GM12878 (cell line): ENCODE measurements at regions not wholly inside any gene's neighbourhood (a gene's known extent, or its start where the extent isn't known, plus 50 kb on each side); places are given as distances from the start of the nearest gene placed in this dataset.

Source experiments
- ATAC-seq: fragments of 200-7000 bp; cut with Tn5 transposase; 3 replicates; pipeline ENCODE4 v1.9.1; 2020; ENCODE audit warnings: mild to moderate bottlenecking, moderate library complexity
- BruUV-seq: library from RNA; stranded (reverse); fragments of 400-500 nt; replicated peaks from 2 replicates; lab custom pipeline; 2021; lab: Mats Ljungman, UMichigan
- CTCF ChIA-PET: fragments of 300-600 bp; sonication (Branson Sonifier 250); formaldehyde crosslinking; extraction: SDS; loops from one replicate; lab custom pipeline; 2021; ENCODE audit warnings: inconsistent platforms; lab: Yijun Ruan, JAX
- POLR2A ChIA-PET: fragments of 350-600 bp; formaldehyde crosslinking; extraction: SDS; loops from one replicate; lab custom pipeline; 2021; ENCODE audit warnings: inconsistent platforms; lab: Charles Lee
- RAD21 ChIA-PET: fragments of 300-600 bp; sonication (Branson Sonifier 250); formaldehyde crosslinking; loops from one replicate; lab custom pipeline; 2023; ENCODE audit warnings: antibody characterized with exemption; ENCODE audit not compliant: unreplicated experiment; lab: Charles Lee
- SMC1A ChIA-PET: fragments of 300-600 bp; sonication (Branson Sonifier 250); formaldehyde crosslinking; loops from one replicate; lab custom pipeline; 2023; ENCODE audit not compliant: unreplicated experiment, uncharacterized antibody; lab: Charles Lee
- DNase-seq: peaks from one replicate; pipeline ENCODE4 v3.0.0-alpha.2; 2011; ENCODE audit warnings: low read depth, low spot score
- FAIRE-seq: peaks from 3 replicates; lab custom pipeline; 2011; peaks lifted over from hg19 to GRCh38; lab: Jason Lieb, UNC
- H2AFZ ChIP-seq: 2 replicates; pipeline ENCODE4 v1.6.0; 2011; ENCODE audit warnings: low read depth, low read length, control low read depth; ENCODE audit not compliant: control insufficient read depth
- H3K27ac ChIP-seq: 2 replicates; pipeline ENCODE4 v1.5.1; 2011; ENCODE audit warnings: control low read depth; ENCODE audit not compliant: control insufficient read depth, insufficient read depth
- H3K27me3 ChIP-seq, 2 experiments: replicated peaks in 1 of 2; 2 replicates each; pipeline versions ENCODE4 v1.6.0 to v1.6.1; 2011; ENCODE audit warnings: low read length in 1 of 2; ENCODE audit not compliant: control insufficient read depth in 2 of 2, insufficient read depth in 2 of 2
- H3K36me3 ChIP-seq, 2 experiments: 2 replicates each; pipeline ENCODE4 v1.5.1; 2011; ENCODE audit warnings: low read length in 1 of 2; ENCODE audit not compliant: control insufficient read depth in 2 of 2, insufficient read depth in 2 of 2
- H3K4me1 ChIP-seq: 2 replicates; pipeline ENCODE4 v1.6.1; 2011; ENCODE audit warnings: mild to moderate bottlenecking, low read length, moderate library complexity, mixed read lengths; ENCODE audit not compliant: control insufficient read depth, insufficient read depth
- H3K4me2 ChIP-seq: 2 replicates; pipeline ENCODE4 v1.6.0; 2011; ENCODE audit warnings: control low read depth; ENCODE audit not compliant: control insufficient read depth, insufficient read depth
- H3K4me3 ChIP-seq: fragments of 200-600 bp; sonication (generic); 2 replicates; pipeline ENCODE4 v1.5.1; 2016
- H3K79me2 ChIP-seq: 2 replicates; pipeline ENCODE4 v1.6.0; 2011; ENCODE audit warnings: low read length; ENCODE audit not compliant: control insufficient read depth, insufficient read depth
- H3K9ac ChIP-seq: 2 replicates; pipeline ENCODE4 v1.8.0; 2011; ENCODE audit warnings: low read length, control low read depth, mixed read lengths; ENCODE audit not compliant: control insufficient read depth, insufficient read depth
- H3K9me3 ChIP-seq: replicated peaks from 3 replicates; pipeline ENCODE4 v1.5.1; 2011; ENCODE audit warnings: mild to moderate bottlenecking, low read length; ENCODE audit not compliant: control insufficient read depth, insufficient read depth
- H4K20me1 ChIP-seq: 2 replicates; pipeline ENCODE4 v1.6.0; 2011; ENCODE audit not compliant: control insufficient read depth, insufficient read depth
- CBX3 ChIP-seq: fragments of 200-600 bp; sonication (generic); IDR thresholded peaks from 2 replicates; pipeline ENCODE4 v1.6.1; 2016; ENCODE audit warnings: low read depth, borderline replicate concordance
- CHD1 ChIP-seq: IDR thresholded peaks from 2 replicates; pipeline ENCODE4 v1.6.1; 2012; ENCODE audit warnings: low read depth, low read length, improper control_type of control experiment
- EED ChIP-seq: sonication (generic); IDR thresholded peaks from 2 replicates; pipeline ENCODE4 v1.6.1; 2016; ENCODE audit warnings: antibody characterized with exemption, low read depth
- NR2F1 ChIP-seq: fragments of 450-650 bp; conservative IDR thresholded peaks from 2 replicates; pipeline ENCODE4 v1.6.1; 2017; ENCODE audit warnings: mild to moderate bottlenecking
- PAX5 ChIP-seq: IDR thresholded peaks from 2 replicates; pipeline ENCODE4 v1.6.1; 2011; ENCODE audit warnings: low read depth, low read length, borderline replicate concordance
- POLR2AphosphoS2 ChIP-seq: IDR thresholded peaks from 2 replicates; pipeline ENCODE4 v1.6.1; 2011; ENCODE audit warnings: low read depth, mild to moderate bottlenecking, low read length, improper control_type of control experiment, moderate library complexity
- SUZ12 ChIP-seq: fragments of 200-600 bp; sonication (generic); IDR thresholded peaks from one replicate; pipeline ENCODE4 v1.6.1; 2018; ENCODE audit warnings: antibody characterized with exemption, mild to moderate bottlenecking; ENCODE audit not compliant: unreplicated experiment
- WRNIP1 ChIP-seq: IDR thresholded peaks from 2 replicates; pipeline ENCODE4 v1.6.1; 2011; ENCODE audit warnings: low read depth, low read length, improper control_type of control experiment, borderline replicate concordance
- WGBS: methylation state at CpG from one replicate; pipeline ENCODE4 v1.1.6; 2016; ENCODE audit warnings: low lambda C conversion rate; ENCODE audit not compliant: insufficient replicate concordance, insufficient coverage; ENCODE audit errors: missing lambda C conversion rate; 5-methylcytosine and 5-hydroxymethylcytosine counted together
- in situ Hi-C: fragments of 300-500 bp; cut with MboI; formaldehyde crosslinking; loops from 9 replicates; pipeline ENCODE4 v1.14.3; 2018; ENCODE audit warnings: mixed read lengths
- intact Hi-C: fragments of 100-400 bp; cut with micrococcal nuclease; formaldehyde crosslinking; loops from one replicate; pipeline ENCODE4 v1.14.2; 2022; ENCODE audit not compliant: unreplicated experiment
- TF ChIP-seq, protein P1 (sequence below): fragments of 450-650 bp; IDR thresholded peaks from 2 replicates; pipeline ENCODE4 v1.6.1; 2014; ENCODE audit warnings: mild to moderate bottlenecking
- TF ChIP-seq, protein P2 (sequence below): fragments of 450-650 bp; IDR thresholded peaks from 2 replicates; pipeline ENCODE4 v1.6.1; 2017; ENCODE audit warnings: low read depth, mild to moderate bottlenecking, moderate library complexity
- TF ChIP-seq, protein P3 (sequence below): IDR thresholded peaks from 2 replicates; pipeline ENCODE4 v1.6.1; 2012; ENCODE audit warnings: low read depth, low read length, improper control_type of control experiment
- TF ChIP-seq, protein P4 (sequence below): fragments of 450-650 bp; IDR thresholded peaks from 2 replicates; pipeline ENCODE4 v1.6.1; 2018; ENCODE audit warnings: borderline replicate concordance, mild to moderate bottlenecking; ENCODE audit not compliant: partially characterized antibody
- TF ChIP-seq, protein P5 (sequence below): fragments of 450-650 bp; IDR thresholded peaks from 2 replicates; pipeline ENCODE4 v1.6.1; 2017; ENCODE audit warnings: antibody characterized with exemption, mild to moderate bottlenecking, moderate library complexity

DNA sequence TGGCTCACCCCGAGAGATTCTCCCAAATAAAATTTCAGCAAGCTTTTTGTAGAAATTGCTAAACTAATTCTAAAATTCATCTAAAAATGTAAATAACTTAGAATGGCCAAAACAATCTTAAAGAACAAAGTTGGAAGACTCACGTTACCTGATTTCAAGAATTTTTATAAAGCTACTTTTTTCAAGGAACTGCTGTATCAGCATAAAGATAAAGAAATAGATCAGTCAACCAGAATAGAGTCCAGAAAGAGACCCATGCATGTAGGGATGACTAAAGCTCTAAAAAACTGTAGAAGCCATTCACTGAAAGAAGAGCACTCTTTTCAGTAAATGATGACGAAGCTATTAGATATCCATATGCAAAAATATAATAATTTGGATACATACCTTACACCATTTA, 652.1 kb downstream of the TBC1D32 start (continued):
- TF ChIP-seq, protein P1, sequence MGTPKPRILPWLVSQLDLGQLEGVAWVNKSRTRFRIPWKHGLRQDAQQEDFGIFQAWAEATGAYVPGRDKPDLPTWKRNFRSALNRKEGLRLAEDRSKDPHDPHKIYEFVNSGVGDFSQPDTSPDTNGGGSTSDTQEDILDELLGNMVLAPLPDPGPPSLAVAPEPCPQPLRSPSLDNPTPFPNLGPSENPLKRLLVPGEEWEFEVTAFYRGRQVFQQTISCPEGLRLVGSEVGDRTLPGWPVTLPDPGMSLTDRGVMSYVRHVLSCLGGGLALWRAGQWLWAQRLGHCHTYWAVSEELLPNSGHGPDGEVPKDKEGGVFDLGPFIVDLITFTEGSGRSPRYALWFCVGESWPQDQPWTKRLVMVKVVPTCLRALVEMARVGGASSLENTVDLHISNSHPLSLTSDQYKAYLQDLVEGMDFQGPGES, result no peak
- TF ChIP-seq POLR2AphosphoS2, result no peak
- TF ChIP-seq EED, result no peak
- TF ChIP-seq, all 136 proteins: peak for 0

DNA sequence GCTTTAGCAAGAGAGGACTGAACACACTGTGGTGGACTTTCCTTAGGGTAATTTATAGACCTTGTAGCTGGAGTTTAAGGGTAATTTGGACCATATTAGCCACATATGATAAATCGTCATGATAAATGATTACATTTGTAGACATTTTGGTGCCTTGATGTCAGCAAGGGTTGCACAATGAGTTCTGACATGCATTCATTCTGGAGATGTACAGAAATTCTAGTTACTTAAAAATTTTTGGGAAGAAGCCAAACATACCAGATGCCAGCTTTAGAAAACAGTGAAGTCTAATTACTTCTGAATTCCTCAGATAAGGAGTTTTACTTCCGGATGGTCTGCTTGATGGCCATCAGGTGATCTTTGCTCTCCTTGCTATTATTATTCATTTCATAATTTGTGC, 653.1 kb downstream of the TBC1D32 start:
- Histone ChIP-seq H3K9me3 (no peaks in the 10 kb centered on the region), H3K27me3 (no peaks in the 10 kb centered on the region; a peak in 1 of 4 replicates), H3K4me2 (no peak overlapping the region), H2AFZ (no peak overlapping the region), H3K4me3 (no peak overlapping the region), H3K4me1 (no peaks in the 10 kb centered on the region), H3K9ac (no peak overlapping the region), H3K36me3 (no peaks in the 10 kb centered on the region), H3K27ac (no peak overlapping the region), H4K20me1 (no peaks in the 10 kb centered on the region), H3K79me2 (no peaks in the 10 kb centered on the region)
- ChIA-PET RAD21 (no interaction called here), POLR2A (no interaction called here), CTCF (no interaction called here), SMC1A (interaction anchor here (1.1 kb wide), 1 partner anchor 11 kb away, joined by 3 read pairs; no protein-coding TSS in a partner anchor)
- in situ Hi-C loops (no loop called here), intact Hi-C loops (no loop called here)
- no peak for ATAC-seq
- no peak for FAIRE-seq
- no peak for DNase-seq
- no TSS peak for BruUV-seq
- 44% methylated on average over 2 of the region's 2 CpGs for WGBS
- TF ChIP-seq, protein P2, sequence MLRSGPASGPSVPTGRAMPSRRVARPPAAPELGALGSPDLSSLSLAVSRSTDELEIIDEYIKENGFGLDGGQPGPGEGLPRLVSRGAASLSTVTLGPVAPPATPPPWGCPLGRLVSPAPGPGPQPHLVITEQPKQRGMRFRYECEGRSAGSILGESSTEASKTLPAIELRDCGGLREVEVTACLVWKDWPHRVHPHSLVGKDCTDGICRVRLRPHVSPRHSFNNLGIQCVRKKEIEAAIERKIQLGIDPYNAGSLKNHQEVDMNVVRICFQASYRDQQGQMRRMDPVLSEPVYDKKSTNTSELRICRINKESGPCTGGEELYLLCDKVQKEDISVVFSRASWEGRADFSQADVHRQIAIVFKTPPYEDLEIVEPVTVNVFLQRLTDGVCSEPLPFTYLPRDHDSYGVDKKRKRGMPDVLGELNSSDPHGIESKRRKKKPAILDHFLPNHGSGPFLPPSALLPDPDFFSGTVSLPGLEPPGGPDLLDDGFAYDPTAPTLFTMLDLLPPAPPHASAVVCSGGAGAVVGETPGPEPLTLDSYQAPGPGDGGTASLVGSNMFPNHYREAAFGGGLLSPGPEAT, result no peak
- TF ChIP-seq, protein P3, sequence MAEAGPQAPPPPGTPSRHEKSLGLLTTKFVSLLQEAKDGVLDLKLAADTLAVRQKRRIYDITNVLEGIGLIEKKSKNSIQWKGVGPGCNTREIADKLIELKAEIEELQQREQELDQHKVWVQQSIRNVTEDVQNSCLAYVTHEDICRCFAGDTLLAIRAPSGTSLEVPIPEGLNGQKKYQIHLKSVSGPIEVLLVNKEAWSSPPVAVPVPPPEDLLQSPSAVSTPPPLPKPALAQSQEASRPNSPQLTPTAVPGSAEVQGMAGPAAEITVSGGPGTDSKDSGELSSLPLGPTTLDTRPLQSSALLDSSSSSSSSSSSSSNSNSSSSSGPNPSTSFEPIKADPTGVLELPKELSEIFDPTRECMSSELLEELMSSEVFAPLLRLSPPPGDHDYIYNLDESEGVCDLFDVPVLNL, result no peak
- no peak for TF ChIP-seq NR2F1
- TF ChIP-seq PAX5, result no peak
- no peak for TF ChIP-seq CBX3
- no peak for TF ChIP-seq WRNIP1
- no peak for TF ChIP-seq SUZ12
- TF ChIP-seq, protein P4, sequence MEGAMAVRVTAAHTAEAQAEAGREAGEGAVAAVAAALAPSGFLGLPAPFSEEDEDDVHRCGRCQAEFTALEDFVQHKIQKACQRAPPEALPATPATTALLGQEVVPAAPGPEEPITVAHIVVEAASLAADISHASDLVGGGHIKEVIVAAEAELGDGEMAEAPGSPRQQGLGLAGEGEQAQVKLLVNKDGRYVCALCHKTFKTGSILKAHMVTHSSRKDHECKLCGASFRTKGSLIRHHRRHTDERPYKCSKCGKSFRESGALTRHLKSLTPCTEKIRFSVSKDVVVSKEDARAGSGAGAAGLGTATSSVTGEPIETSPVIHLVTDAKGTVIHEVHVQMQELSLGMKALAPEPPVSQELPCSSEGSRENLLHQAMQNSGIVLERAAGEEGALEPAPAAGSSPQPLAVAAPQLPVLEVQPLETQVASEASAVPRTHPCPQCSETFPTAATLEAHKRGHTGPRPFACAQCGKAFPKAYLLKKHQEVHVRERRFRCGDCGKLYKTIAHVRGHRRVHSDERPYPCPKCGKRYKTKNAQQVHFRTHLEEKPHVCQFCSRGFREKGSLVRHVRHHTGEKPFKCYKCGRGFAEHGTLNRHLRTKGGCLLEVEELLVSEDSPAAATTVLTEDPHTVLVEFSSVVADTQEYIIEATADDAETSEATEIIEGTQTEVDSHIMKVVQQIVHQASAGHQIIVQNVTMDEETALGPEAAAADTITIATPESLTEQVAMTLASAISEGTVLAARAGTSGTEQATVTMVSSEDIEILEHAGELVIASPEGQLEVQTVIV, result no peak
- no peak for TF ChIP-seq CHD1
- TF ChIP-seq, protein P5, sequence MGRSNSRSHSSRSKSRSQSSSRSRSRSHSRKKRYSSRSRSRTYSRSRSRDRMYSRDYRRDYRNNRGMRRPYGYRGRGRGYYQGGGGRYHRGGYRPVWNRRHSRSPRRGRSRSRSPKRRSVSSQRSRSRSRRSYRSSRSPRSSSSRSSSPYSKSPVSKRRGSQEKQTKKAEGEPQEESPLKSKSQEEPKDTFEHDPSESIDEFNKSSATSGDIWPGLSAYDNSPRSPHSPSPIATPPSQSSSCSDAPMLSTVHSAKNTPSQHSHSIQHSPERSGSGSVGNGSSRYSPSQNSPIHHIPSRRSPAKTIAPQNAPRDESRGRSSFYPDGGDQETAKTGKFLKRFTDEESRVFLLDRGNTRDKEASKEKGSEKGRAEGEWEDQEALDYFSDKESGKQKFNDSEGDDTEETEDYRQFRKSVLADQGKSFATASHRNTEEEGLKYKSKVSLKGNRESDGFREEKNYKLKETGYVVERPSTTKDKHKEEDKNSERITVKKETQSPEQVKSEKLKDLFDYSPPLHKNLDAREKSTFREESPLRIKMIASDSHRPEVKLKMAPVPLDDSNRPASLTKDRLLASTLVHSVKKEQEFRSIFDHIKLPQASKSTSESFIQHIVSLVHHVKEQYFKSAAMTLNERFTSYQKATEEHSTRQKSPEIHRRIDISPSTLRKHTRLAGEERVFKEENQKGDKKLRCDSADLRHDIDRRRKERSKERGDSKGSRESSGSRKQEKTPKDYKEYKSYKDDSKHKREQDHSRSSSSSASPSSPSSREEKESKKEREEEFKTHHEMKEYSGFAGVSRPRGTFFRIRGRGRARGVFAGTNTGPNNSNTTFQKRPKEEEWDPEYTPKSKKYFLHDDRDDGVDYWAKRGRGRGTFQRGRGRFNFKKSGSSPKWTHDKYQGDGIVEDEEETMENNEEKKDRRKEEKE, result no peak
